ENCODE measurements at regions not wholly inside any gene's neighbourhood (a gene's known extent, or its start where the extent isn't known, plus 50 kb on each side); places are given as distances from the start of the nearest gene placed in this dataset.

- TF ChIP-seq CTCF (optimal IDR thresholded peaks at IDR 0.05 in 1 of 3, IDR thresholded peaks at IDR 0.05 in 1 of 3, conservative IDR thresholded peaks at IDR 0.05 in 1 of 3; ENCODE audit: extremely low read depth in 1 of 3, insufficient read depth in 2 of 3, low read length in 3 of 3), result no peak
- no peak for TF ChIP-seq EZH2 (IDR thresholded peaks at IDR 0.05; ENCODE audit: low read length)
- H3K79me2 ChIP-seq (ENCODE audit: control insufficient read depth, insufficient read depth, low read length), result no peaks in the 10 kb centered on the region
- H3K9me3 ChIP-seq (ENCODE audit: control insufficient read depth, low read depth, low read length), result no peaks in the 10 kb centered on the region
- no peak overlapping the region for H2AFZ ChIP-seq (ENCODE audit: control insufficient read depth, low read length)
- dilution Hi-C loops (cut with MboI; ENCODE audit: extremely low pct_ligation_motif_present, low sequenced_read_pairs), result no loop called here
- no peaks in the 10 kb centered on the region for H4K20me1 ChIP-seq (ENCODE audit: control insufficient read depth, extremely low read depth, insufficient read depth, low read length)
- H3K4me2 ChIP-seq (ENCODE audit: control insufficient read depth, extremely low read depth, insufficient read depth, low read depth, low read length), result no peak overlapping the region
- peaks cover 8% of the 10 kb centered on the region for H3K4me1 ChIP-seq (ENCODE audit: control insufficient read depth, extremely low read depth, insufficient read depth, low read length)
- no peak for DNase-seq (ENCODE audit: low read depth, low spot score)
- H3K27ac ChIP-seq (ENCODE audit: control insufficient read depth, insufficient read depth, low read length), result no peak overlapping the region
- H3K9me1 ChIP-seq (ENCODE audit: control insufficient read depth, extremely low read depth, insufficient read depth, low read length), result no peaks in the 10 kb centered on the region
- no peak overlapping the region for H3K4me3 ChIP-seq (ENCODE audit: control insufficient read depth in 2 of 3, extremely low read depth in 1 of 3, insufficient read depth in 2 of 3, low read depth in 1 of 3, low read length in 3 of 3)
- no peaks in the 10 kb centered on the region for H3K27me3 ChIP-seq (ENCODE audit: control insufficient read depth, extremely low read depth, insufficient read depth, low read length)
- no peak overlapping the region for H3K9ac ChIP-seq (ENCODE audit: control insufficient read depth, extremely low read depth, insufficient read depth, low read length)
- H3K36me3 ChIP-seq (ENCODE audit: control insufficient read depth in 2 of 2, extremely low read depth in 1 of 2, insufficient read depth in 2 of 2, low read length in 2 of 2), result no peaks in the 10 kb centered on the region
- FAIRE-seq, result no peak
Measured at GRCh38 chr1:116253566-116254382, 119.3 kb upstream of the ATP1A1 start.

- H3K4me2 ChIP-seq (ENCODE audit: control insufficient read depth, extremely low read depth, insufficient read depth, low read depth, low read length), result no peak overlapping the region
- H4K20me1 ChIP-seq (ENCODE audit: control insufficient read depth, extremely low read depth, insufficient read depth, low read length), result no peaks in the 10 kb centered on the region
- FAIRE-seq (peak; percentile 56), DNase-seq (ENCODE audit: low read depth, low spot score) (no peak)
- dilution Hi-C loops (cut with MboI; ENCODE audit: extremely low pct_ligation_motif_present, low sequenced_read_pairs), result no loop called here
- no peaks in the 10 kb centered on the region for H3K9me1 ChIP-seq (ENCODE audit: control insufficient read depth, extremely low read depth, insufficient read depth, low read length)
- no peak overlapping the region for H2AFZ ChIP-seq (ENCODE audit: control insufficient read depth, low read length)
- H3K4me3 ChIP-seq (ENCODE audit: control insufficient read depth in 2 of 3, extremely low read depth in 1 of 3, insufficient read depth in 2 of 3, low read depth in 1 of 3, low read length in 3 of 3), result no peak overlapping the region
- peaks cover 8% of the 10 kb centered on the region for H3K4me1 ChIP-seq (ENCODE audit: control insufficient read depth, extremely low read depth, insufficient read depth, low read length)
- no peak for TF ChIP-seq EZH2 (IDR thresholded peaks at IDR 0.05; ENCODE audit: low read length)
- no peak for TF ChIP-seq CTCF (optimal IDR thresholded peaks at IDR 0.05 in 1 of 3, IDR thresholded peaks at IDR 0.05 in 1 of 3, conservative IDR thresholded peaks at IDR 0.05 in 1 of 3; ENCODE audit: extremely low read depth in 1 of 3, insufficient read depth in 2 of 3, low read length in 3 of 3)
- no peaks in the 10 kb centered on the region for H3K27me3 ChIP-seq (ENCODE audit: control insufficient read depth, extremely low read depth, insufficient read depth, low read length)
- H3K36me3 ChIP-seq (ENCODE audit: control insufficient read depth in 2 of 2, extremely low read depth in 1 of 2, insufficient read depth in 2 of 2, low read length in 2 of 2), result no peaks in the 10 kb centered on the region
- H3K27ac ChIP-seq (ENCODE audit: control insufficient read depth, insufficient read depth, low read length), result no peak overlapping the region
- H3K9me3 ChIP-seq (ENCODE audit: control insufficient read depth, low read depth, low read length), result no peaks in the 10 kb centered on the region
- no peaks in the 10 kb centered on the region for H3K79me2 ChIP-seq (ENCODE audit: control insufficient read depth, insufficient read depth, low read length)
- no peak overlapping the region for H3K9ac ChIP-seq (ENCODE audit: control insufficient read depth, extremely low read depth, insufficient read depth, low read length)
Measured at GRCh38 chr1:116254776-116255175, 118.3 kb upstream of the ATP1A1 start.
